GM12801 (cell line): ENCODE measurements at regions not wholly inside any gene's neighbourhood (a gene's known extent, or its start where the extent isn't known, plus 50 kb on each side); places are given as distances from the start of the nearest gene placed in this dataset.

Experiments used
- CTCF ChIP-seq: IDR thresholded peaks from one replicate; pipeline ENCODE4 v1.5.1; 2011; ENCODE audit warnings: control low read depth; ENCODE audit not compliant: insufficient read length; ENCODE audit errors: extremely low read depth

- TF ChIP-seq CTCF = no peak
Observed at GRCh38 chr14:62101673-62102348, 339.6 kb downstream of the SNAPC1 start.

- no peak for TF ChIP-seq CTCF
Observed at GRCh38 chr14:62102349-62102725, 340.1 kb downstream of the SNAPC1 start.

- no peak for TF ChIP-seq CTCF
Observed at GRCh38 chr14:62103464-62103863, 341.2 kb downstream of the SNAPC1 start.

DNA sequence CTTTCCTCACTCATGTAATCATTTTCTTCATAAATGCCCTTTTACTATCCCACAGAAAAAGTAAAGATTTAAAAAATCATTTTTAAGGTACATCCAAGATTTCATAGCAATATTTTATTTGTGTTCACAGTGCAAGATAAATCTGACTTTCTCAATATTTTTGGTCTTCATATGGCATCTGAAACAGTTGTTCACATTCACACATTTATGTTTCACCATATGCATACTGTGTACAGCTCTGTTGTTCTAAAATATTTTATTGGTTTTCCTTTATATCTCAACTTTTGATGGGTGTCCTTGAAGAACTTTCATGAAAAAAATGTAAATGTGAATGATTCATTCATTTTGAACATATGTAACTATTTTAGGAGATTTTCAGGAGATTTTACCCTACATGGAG is 348.7 kb downstream of the SNAPC1 start:
- no peak for TF ChIP-seq CTCF

- no peak for TF ChIP-seq CTCF
Observed at GRCh38 chr14:62117010-62117750, 355.0 kb downstream of the SNAPC1 start.

GRCh38 chr14:62117751-62118105 is 355.5 kb downstream of the SNAPC1 start:
- no peak for TF ChIP-seq CTCF

DNA sequence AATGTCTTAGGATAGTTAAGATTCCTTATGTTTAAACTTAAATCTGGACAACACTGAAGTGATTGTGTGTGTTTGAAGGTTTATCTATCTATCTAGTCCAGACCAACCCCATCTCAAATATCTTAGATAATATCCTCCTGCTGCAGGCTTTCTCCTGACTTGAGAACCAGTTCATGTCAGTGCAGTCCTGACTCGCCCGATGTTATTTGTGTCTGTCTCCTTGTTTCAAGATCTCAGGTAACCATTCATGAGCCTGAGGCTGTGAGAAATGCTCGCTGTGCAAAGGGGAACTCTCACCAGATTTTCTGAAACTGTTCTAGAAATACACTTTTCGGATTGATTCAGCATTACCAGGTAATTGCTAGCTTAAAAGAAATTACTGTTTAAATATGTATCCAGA is 356.2 kb downstream of the SNAPC1 start:
- TF ChIP-seq CTCF = no peak
